Esophagus muscularis mucosa (tissue), 4 donors: ENCODE measurements at regions not wholly inside any gene's neighbourhood (a gene's known extent, or its start where the extent isn't known, plus 50 kb on each side); places are given as distances from the start of the nearest gene placed in this dataset.
A peak's percentile ranks its signal among the peaks of the same experiment; 100 is the strongest.

ENCODE experiments used
- DNase-seq: peaks from one replicate; pipeline ENCODE4 v3.0.0-alpha.2; 2017; ENCODE audit errors: extremely low spot score
- H3K27ac ChIP-seq, 4 donors: fragments of 200-600 bp; sonication (generic); replicated peaks in 1 of 4; 1 replicate in 3 of 4; 2 replicates in 1 of 4; pipeline ENCODE4 v1.5.1; 2016 to 2019; ENCODE audit warnings: mild to moderate bottlenecking in 1 of 4
- H3K27me3 ChIP-seq, 4 donors: fragments of 200-600 bp; sonication (generic); one replicate each; pipeline versions ENCODE4 v1.5.1 to v1.6.0; 2016 to 2019
- H3K36me3 ChIP-seq, 4 donors: fragments of 200-600 bp; sonication (generic); one replicate each; pipeline ENCODE4 v1.5.1; 2016 to 2019
- H3K4me1 ChIP-seq, 4 donors: fragments of 200-600 bp; sonication (generic); one replicate each; pipeline ENCODE4 v1.5.1; 2016 to 2019
- H3K4me3 ChIP-seq, 4 donors: fragments of 200-600 bp; sonication (generic); 1 replicate in 2 of 4; 2 replicates in 2 of 4; pipeline ENCODE4 v1.5.1; 2016 to 2019; ENCODE audit warnings: mild to moderate bottlenecking in 4 of 4, moderate library complexity in 1 of 4
- H3K9me3 ChIP-seq, 4 donors: fragments of 200-600 bp; sonication (generic); 1 replicate in 3 of 4; 2 replicates in 1 of 4; pipeline ENCODE4 v1.5.1; 2016 to 2019
- CTCF ChIP-seq, 3 experiments: fragments of 200-600 bp in 2 of 3; fragments of 450-650 bp in 1 of 3; sonication (generic) in 2 of 3; IDR thresholded peaks; one replicate each; pipeline ENCODE4 v1.5.1; 2017 to 2019; ENCODE audit warnings: antibody characterized with exemption in 3 of 3, mild to moderate bottlenecking in 2 of 3, moderate library complexity in 1 of 3
- EP300 ChIP-seq: sonication (generic); formaldehyde crosslinking; IDR thresholded peaks from one replicate; pipeline ENCODE4 v1.6.1; 2017; ENCODE audit warnings: antibody characterized with exemption
- POLR2A ChIP-seq: fragments of 450-650 bp; IDR thresholded peaks from one replicate; pipeline ENCODE4 v1.6.1; 2017; ENCODE audit warnings: antibody characterized with exemption, moderate library complexity, mild to moderate bottlenecking, low read depth
- POLR2AphosphoS5 ChIP-seq, 2 donors: sonication (generic); formaldehyde crosslinking; IDR thresholded peaks; one replicate each; pipeline ENCODE4 v1.6.1; 2017; ENCODE audit warnings: antibody characterized with exemption in 2 of 2
- WGBS: methylation state at CpG from one replicate; pipeline ENCODE4 v1.1.5; 2018; 5-methylcytosine and 5-hydroxymethylcytosine counted together
- intact Hi-C: fragments of 100-400 bp; cut with DNase I; formaldehyde crosslinking; loops from one replicate; pipeline ENCODE4 v1.15.1; 2023

DNA sequence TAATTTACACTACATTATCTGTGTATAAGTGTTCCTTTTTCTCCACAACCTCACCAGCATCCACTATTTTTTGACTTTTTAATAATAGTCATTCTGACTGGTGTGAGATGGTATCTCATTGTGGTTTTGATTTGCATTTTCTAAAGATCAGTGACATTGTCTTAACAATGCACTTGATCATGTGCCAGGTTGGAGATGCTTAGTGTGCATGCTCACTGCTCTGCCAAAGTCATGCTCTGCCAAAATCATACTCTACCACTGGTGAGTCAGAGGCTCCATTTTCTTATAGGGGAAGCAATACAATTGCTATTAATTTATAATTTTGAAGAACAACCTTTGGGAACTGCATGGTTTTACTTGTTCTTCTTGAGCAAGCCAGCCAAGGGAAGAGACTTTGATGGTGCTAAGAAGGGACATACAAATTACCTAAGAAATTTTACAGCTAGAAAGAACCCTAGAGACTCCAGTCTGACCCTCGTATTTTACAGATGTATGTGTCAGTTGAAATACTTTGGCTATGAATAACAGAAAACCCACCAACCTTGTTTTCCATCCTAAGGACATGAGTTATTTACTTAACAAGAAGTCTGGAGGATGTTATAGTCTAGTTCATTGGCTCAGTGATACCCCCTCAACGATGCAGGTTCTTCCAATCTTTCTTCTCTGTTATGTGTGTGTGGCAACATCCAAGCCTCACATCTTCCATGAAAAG is 368.9 kb downstream of the DDX10 start:
- Histone ChIP-seq H3K9me3 (no peaks in the 10 kb centered on the region), H3K4me1 (peaks cover 0 to 13% (median 10%) of the 10 kb centered on the region in 4 donors), H3K36me3 (no peaks in the 10 kb centered on the region), H3K4me3 (no peak overlapping the region), H3K27me3 (no peaks in the 10 kb centered on the region), H3K27ac (no peak overlapping the region)
- TF ChIP-seq CTCF (IDR thresholded peaks at IDR 0.05) (no peak), POLR2AphosphoS5 (IDR thresholded peaks at IDR 0.05) (no peak)
- 81% methylated on average over 2 of the region's 2 CpGs for WGBS
- peak; percentile 17 for DNase-seq
- intact Hi-C loops: no loop called here

GRCh38 chr11:109034339-109034696 is 369.4 kb downstream of the DDX10 start:
- DNase-seq: peak; percentile 78
- 85% methylated on average over 1 of the region's 1 CpG for whole genome bisulfite sequencing
- H3K27me3 ChIP-seq: no peaks in the 10 kb centered on the region
- TF ChIP-seq EP300 (no peak), CTCF (IDR thresholded peaks at IDR 0.05) (no peak), POLR2AphosphoS5 (IDR thresholded peaks at IDR 0.05) (no peak), POLR2A (no peak)
- intact Hi-C loops: no loop called here
- no peak overlapping the region for H3K27ac ChIP-seq
- H3K4me1 ChIP-seq: peaks cover 0 to 18% (median 15%) of the 10 kb centered on the region in 4 donors
- H3K36me3 ChIP-seq: no peaks in the 10 kb centered on the region
- no peaks in the 10 kb centered on the region for H3K9me3 ChIP-seq
- H3K4me3 ChIP-seq: no peak overlapping the region

GRCh38 chr11:109035284-109035683 is 370.4 kb downstream of the DDX10 start:
- Histone ChIP-seq H3K36me3 (no peaks in the 10 kb centered on the region), H3K9me3 (no peaks in the 10 kb centered on the region), H3K4me1 (peaks cover 0 to 26% (median 18%) of the 10 kb centered on the region in 4 donors), H3K27ac (no peak overlapping the region), H3K4me3 (no peak overlapping the region), H3K27me3 (no peaks in the 10 kb centered on the region)
- WGBS: 75% methylated on average over 1 of the region's 1 CpG
- intact Hi-C loops: no loop called here
- DNase-seq: no peak
- TF ChIP-seq EP300: no peak
- TF ChIP-seq CTCF (IDR thresholded peaks at IDR 0.05): no peak
- TF ChIP-seq POLR2A: no peak
- TF ChIP-seq POLR2AphosphoS5 (IDR thresholded peaks at IDR 0.05): no peak

GRCh38 chr11:109036011-109036410 is 371.1 kb downstream of the DDX10 start:
- WGBS: 90% methylated on average over 2 of the region's 2 CpGs
- TF ChIP-seq POLR2A (no peak), CTCF (IDR thresholded peaks at IDR 0.05) (no peak), EP300 (no peak), POLR2AphosphoS5 (IDR thresholded peaks at IDR 0.05) (no peak)
- intact Hi-C loops: no loop called here
- DNase-seq: peak; percentile 19
- no peaks in the 10 kb centered on the region for H3K36me3 ChIP-seq
- no peak overlapping the region for H3K4me3 ChIP-seq
- no peaks in the 10 kb centered on the region for H3K9me3 ChIP-seq
- H3K4me1 ChIP-seq: peaks cover 0 to 26% (median 18%) of the 10 kb centered on the region in 4 donors
- no peaks in the 10 kb centered on the region for H3K27me3 ChIP-seq
- H3K27ac ChIP-seq: no peak overlapping the region
